ENCODE measurements at regions not wholly inside any gene's neighbourhood (a gene's known extent, or its start where the extent isn't known, plus 50 kb on each side); places are given as distances from the start of the nearest gene placed in this dataset.

GRCh38 chr12:38139456-38139855 is 177.1 kb upstream of the ALG10B start:
- DNase-seq = no peak

GRCh38 chr12:38141239-38141638 is 175.3 kb upstream of the ALG10B start:
- DNase-seq = no peak

DNA sequence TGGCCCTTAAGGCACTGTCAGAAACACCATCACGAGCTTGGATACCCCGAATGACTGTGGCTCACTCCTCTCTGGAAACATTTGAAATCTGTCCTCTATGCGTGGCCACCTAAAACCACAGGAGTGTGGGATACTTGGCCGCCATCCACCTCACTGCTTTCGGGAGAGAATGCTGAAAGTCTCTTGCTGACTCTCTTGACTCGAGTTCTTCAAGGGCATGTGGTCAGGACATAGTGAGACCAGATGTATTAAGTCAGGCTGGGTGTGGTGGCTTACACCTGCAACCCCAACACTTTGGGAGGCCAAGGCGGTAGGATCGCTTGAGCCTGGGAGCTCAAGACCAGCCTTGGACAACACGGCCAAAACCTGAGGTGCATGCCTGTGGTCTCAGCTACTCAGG is 174.7 kb upstream of the ALG10B start:
- no peak for DNase-seq

GRCh38 chr12:38142974-38143373 is 173.6 kb upstream of the ALG10B start:
- DNase-seq = no peak

GRCh38 chr12:38144049-38144448 is 172.5 kb upstream of the ALG10B start:
- DNase-seq = no peak

GRCh38 chr12:38144601-38145436 is 171.8 kb upstream of the ALG10B start:
- DNase-seq = no peak

- DNase-seq = no peak
Observed at GRCh38 chr12:38149395-38150073, 167.0 kb upstream of the ALG10B start.

- no peak for DNase-seq
Observed at GRCh38 chr12:38151991-38152700, 164.4 kb upstream of the ALG10B start.

GRCh38 chr12:38152816-38153736 is 163.5 kb upstream of the ALG10B start:
- DNase-seq = no peak

DNA sequence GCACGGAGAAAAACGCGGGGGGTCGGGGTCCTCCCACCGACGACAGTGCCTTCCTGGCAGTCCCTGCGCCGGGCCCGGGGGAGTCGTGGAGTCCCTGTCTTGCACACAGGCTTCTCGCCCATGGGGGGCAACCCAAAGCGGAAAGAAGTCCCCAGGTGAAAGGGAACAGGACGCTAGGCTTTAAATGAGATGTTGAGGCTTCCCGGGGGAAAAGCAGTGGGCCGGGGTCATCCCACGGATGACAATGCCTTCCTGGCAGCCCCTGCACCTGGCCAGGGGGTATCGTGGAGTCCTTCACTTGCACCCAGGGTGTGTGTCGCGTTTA is 162.9 kb upstream of the ALG10B start:
- DNase-seq = no peak

DNA sequence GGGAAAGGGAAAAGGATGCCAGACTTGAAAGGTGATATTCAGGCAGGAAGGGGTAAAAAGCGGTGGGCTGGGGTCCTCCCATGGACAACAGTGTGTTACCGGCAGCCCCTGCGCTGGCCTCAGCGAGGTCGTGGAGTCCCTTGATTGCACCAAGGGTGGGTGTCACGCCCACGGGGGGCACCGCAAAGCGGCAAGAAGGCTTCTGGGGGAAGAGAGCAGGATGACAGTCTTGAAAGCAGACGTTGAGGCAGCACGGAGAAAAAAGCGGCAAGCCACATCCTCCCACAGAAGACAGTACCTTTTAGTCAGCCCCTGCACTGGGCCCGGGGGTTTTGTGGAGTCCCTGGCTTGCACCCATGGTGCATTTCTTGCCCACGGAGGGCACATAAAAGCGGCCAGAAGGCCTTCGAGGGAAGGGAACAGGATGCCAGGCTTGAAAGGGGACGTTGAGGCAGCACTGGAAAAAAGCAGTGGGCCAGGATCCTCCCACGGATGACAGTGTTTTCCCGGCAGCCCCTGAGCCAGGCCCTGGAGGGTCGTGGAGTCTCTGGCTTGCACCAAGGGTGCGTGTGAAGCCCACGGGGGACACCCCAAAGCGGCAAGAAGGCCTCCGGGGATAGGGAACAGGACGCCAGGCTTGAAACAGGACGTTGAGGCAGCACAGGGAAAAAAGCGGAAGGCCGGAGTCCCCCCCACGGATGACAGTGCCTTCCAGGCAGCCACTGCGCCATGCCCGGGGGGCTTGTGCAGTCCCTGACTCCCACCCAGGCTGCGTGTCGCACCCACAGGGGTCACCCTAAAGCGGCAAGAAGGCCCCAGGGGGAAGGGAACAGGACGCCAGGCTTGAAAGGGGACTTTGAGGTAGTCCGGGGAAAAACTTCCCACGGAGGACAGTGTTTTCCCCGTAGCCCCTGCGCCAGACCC is 162.2 kb upstream of the ALG10B start:
- DNase-seq = no peak

GRCh38 chr12:38155020-38155395 is 161.6 kb upstream of the ALG10B start:
- no peak for DNase-seq

DNA sequence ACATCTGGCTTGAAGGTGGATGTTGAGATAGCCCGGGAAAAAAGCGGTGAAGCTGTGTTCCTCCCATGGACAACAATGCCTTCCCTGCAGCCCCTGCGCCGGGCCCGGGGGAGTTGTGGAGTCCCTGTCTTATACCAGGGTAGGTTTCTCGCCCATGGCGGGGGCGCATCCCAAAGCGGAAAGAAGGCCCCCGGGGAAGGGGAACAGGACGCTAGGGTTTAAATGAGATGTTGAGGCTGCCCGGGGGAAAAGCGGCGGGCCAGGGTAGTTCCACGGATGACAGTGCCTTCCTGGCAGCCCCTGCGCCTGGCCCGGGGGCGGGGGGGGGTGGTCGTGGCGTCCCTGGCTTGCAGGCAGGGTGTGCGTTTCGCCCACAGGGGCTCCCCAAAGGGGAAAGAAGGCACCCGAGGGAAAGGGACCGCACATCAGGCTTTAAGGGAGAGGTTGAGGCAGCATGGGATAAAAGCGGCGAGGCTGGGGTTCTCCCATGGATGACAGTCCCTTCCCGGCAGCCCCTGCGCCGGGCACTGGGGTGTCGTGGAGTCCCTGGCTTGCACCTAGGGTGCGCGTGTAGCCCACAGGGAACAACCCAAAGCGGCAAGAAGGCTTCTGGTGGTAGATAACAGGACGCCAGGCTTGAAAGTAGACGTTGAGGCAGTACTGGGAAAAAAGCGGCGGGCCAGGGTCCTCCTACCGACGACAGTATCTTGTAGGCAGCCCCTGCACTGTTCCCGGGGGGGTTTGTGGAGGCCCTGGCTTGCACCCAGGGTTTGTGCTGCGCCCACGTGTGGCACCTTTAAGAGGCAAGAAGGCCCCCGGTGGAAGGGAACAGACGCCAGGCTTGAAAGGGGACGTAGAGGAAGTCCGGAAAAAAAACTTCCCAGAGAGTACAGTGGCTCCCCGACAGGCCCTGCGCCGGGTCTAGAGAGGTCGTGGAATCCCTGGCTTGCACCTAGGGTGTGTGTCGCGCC is 160.8 kb upstream of the ALG10B start:
- DNase-seq = no peak

DNA sequence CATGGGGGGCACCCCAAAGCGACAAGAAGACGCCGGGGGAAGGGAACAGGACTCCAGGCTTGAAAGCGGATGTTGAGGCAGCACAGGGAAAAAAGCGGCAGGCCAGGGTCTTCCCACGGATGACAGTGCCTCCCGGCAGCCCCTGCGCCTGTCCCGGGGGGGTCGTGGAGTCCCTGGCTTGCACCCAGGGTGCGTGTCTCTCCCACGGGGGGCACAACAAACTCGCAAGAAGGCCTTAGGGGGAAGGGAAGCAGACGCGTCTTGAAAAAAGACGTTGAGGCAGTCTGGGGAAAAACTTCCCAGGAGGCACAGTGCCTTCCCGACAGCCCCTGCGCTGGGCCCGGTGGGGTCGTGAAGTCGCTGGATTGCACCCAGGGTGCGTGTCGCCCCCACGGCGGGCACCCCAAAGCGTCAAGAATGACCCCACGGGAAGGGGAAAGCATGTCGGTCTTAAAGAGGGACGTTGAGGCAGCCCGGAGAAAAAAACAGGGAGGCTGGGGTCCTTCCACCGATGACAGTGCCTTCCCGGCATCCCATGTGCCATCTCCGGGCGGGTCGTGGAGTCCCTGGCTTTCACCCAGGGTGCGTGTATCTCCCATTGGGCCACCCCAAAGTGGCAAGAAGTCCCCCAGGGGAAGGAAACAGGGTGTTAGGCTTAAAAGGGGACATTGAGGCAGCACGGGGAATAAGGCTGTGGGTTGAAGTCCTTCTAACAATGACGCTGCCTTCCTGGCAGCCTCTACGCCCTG is 159.9 kb upstream of the ALG10B start:
- DNase-seq = no peak

DNA sequence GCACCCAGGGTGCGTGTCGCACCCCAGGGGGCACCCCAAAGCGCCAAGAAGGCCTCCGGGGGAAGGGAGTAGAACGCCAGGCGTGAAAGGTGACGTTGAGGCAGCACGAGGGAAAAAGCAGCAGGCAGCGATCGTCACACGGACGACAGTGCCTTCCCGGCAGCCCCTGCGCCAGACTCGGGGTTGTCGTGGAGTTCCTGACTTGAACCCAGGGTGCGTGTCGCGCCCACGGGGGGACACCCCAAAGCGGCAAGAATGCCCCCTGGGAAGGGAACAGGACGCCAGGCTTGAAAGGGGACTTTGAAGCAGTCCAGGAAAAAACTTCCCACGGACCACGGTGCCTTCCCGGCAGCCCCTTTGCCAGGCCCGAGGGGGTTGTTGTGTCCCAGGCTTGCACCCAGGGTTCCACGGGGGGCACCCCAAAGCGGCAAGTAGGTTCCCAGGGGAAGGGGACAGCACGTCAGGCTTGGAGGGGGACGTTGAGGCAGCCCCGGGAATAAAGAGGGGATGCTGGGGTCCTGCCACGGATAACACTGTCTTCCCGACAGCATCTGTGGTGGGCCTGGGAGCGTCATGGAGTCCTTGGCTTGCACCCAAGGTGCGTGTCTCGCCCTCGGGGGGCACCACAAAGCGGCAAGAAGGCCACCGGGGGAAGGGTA is 159.2 kb upstream of the ALG10B start:
- no peak for DNase-seq

DNA sequence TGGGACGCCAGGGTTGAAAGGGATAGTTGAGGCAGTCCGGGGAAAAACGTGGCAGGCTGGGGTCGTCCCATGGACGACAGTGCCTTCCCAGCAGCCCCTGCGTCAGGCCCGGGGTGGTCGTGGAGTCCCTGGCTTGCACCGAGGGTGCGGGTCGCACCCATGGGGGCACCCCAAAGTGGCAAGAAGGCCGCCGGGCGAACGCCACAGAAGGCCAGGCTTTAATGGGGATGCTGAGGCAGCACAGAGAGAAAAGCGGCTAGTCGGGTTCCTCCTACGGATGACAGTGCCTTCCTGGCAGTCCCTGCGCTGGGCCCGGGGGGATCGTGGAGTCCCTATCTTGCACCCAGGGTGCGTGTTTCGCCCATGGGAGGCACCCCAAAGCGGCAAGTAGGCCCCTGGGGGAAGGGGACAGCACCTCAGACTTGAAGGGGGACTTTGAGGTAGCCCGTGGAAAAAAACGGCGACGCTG is 158.6 kb upstream of the ALG10B start:
- no peak for DNase-seq

- DNase-seq = no peak
Observed at GRCh38 chr12:38158428-38159091, 158.0 kb upstream of the ALG10B start.

- DNase-seq = no peak
Observed at GRCh38 chr12:38159092-38159551, 157.5 kb upstream of the ALG10B start.

All from AML-193 (cell line).